Fibroblast of lung (primary cell): ENCODE measurements at regions not wholly inside any gene's neighbourhood (a gene's known extent, or its start where the extent isn't known, plus 50 kb on each side); places are given as distances from the start of the nearest gene placed in this dataset.

Experiments
- CTCF ChIP-seq, 2 donors: IDR thresholded peaks in 1 of 2; conservative IDR thresholded peaks in 1 of 2; 1 replicate in 1 of 2; 2 replicates in 1 of 2; pipeline ENCODE4 v1.5.1; 2011 to 2012; ENCODE audit warnings: low read length in 2 of 2, control low read depth in 1 of 2, inconsistent platforms in 1 of 2, low read depth in 1 of 2, mild to moderate bottlenecking in 1 of 2
- EZH2 ChIP-seq: IDR thresholded peaks from 2 replicates; pipeline ENCODE4 v1.5.1; 2012; ENCODE audit warnings: low read length, control low read depth, mild to moderate bottlenecking; ENCODE audit errors: missing control alignments

GRCh38 chr11:80282643-80283042, 841.8 kb upstream of the TENM4 start:
- TF ChIP-seq EZH2 (no peak), CTCF (conservative IDR thresholded peaks at IDR 0.05 in 1 of 2, IDR thresholded peaks at IDR 0.05 in 1 of 2; ENCODE audit: low read depth in 1 of 2, low read length in 2 of 2) (peak in 1 of 2 donors; percentile 2)
